ENCODE measurements at regions not wholly inside any gene's neighbourhood (a gene's known extent, or its start where the extent isn't known, plus 50 kb on each side); places are given as distances from the start of the nearest gene placed in this dataset.

DNA sequence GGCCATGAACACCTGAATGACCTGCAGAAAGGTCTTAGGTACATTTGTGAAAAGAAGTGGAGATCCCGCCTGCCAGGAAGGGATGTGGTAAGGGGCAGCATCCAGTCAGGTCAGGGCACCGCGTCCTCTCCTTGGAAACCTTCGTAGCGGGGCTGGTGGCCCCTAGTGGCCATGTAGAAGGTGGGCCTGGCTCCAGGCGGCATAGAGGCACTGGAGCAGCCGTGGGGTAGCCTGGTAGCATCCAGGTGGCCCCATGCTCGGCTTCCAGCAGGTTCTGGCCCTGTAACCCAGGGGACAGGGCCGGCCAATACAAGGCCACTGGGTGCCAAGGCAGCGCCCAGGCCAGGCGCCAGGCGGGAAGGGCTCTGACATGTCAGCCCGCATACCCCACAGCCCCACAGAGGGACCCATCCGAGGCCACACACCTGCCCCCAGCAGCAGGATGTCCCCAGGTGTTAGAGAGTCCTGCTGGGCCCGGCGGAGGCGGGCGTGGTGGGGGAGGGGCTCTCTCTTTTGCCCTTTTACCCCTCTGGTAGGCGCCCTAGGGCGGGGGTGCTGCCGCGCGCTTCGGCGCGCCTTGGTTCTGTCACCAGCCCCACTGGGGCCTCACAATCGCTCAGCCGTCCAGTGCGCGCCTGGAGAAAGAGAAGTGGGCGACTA is 58.3 kb upstream of the SPATA31E1 start:
- no peak for DNase-seq

DNA sequence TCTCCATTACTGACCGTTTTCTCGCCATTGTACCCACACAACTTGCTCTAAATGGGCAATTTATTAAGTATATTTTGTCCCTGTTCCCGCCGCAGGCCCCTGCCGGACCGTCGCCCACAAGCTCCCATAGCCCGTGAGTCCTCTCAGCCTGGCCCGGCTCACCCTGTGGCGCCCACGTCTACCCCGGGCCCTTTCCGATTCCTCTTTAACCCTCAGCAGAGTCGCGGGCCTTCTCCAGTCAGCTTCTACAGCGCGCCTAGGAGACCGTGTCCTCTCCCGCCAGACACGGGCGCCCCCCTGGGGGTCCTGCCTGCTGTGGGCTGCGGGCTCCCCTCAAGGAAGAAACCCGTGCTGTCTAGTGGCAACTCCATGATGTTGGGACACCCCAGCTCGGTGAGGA is 57.8 kb upstream of the SPATA31E1 start:
- DNase-seq: no peak

- no peak for DNase-seq
These were observed 56.3 kb upstream of the SPATA31E1 start for GRCh38 chr9:87826331-87826730.

- peak; percentile 23 for DNase-seq
These were observed 55.3 kb upstream of the SPATA31E1 start for GRCh38 chr9:87827341-87827740.

DNA sequence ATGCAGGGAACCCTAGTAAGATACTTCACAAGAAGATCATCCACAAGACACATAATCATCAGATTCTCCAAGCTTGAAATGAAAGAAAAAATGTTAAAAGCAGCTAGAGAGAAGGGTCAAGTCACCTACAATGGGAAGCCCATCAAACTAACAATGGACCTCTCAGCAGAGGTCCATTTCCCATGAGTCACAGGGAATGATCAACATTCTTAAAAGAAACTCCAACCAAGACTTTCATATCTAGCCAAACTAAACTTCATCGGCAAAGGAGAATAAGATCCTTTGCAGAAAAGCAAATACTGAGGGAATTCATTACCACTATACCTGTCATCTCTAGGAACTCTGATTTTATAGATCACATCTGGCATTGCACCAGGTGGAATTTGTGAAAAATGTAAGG is 52.9 kb upstream of the SPATA31E1 start:
- DNase-seq: no peak

- no peak for DNase-seq
These were observed 52.2 kb upstream of the SPATA31E1 start for GRCh38 chr9:87830446-87830845.

GRCh38 chr9:87831159-87831558 is 51.5 kb upstream of the SPATA31E1 start:
- DNase-seq: no peak
